GDM1 (cell line): ENCODE measurements at regions not wholly inside any gene's neighbourhood (a gene's known extent, or its start where the extent isn't known, plus 50 kb on each side); places are given as distances from the start of the nearest gene placed in this dataset.
"Not testable (repeated sequence)": the region's sequence is repeated elsewhere in the genome, so short reads cannot be mapped to it uniquely, and the experiment has no call there.

Source experiments
- DNase-seq: peaks from one replicate; lab custom pipeline; 2025; lab: John Stamatoyannopoulos, UW

DNA sequence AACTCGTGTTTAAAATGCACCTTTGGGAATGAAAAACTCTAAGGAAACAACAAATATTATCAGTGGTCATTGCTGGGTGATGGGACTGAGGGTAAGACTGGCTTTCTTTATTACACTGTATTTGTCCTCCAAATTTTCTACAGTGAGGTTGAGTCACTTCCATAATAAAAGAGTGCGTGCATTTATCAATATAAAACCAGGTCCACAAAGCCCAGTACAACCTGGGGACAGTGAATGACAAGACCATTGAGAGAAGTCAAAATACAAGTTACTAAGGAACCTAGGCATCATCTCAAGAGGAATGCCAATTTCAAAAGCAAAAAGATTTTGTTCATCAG is 76.4 kb downstream of the MAGED4 start:
- DNase-seq: no peak

DNA sequence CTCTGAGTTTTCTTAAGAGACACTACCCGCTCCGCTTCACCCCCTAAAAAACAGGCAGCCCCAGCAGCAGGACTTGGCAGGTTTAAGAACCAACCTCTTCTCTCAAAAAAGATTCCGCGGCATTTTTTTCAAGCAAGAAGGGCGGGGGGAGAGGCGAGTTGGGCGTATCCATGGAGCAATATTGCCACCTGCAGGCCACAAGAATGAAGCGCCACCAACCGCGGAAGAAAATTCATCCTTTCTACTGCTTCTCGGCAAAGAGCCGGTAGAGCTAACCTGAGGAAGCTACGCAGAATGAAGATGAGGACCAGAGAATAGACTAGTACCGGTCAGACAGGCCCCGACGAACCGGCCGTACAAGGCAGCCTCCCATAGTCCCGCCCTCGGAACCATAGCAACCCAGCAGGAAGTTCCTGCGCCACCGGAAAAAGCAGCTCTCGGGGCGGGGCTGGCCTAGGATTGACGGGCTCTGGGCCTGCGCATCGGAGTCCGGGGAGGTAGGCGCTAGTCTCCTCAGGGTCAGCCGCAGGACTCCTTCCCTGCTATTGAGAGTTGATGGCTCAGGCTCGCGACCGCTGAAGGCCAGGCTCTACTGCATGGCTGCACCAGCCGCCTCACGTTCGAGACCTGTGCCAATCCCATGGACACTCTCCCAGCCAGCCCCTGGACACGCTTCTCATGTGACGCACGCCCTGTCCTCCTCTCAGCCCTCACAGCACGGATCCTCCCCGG is 76.9 kb downstream of the MAGED4 start:
- DNase-seq: peak; percentile 81

DNA sequence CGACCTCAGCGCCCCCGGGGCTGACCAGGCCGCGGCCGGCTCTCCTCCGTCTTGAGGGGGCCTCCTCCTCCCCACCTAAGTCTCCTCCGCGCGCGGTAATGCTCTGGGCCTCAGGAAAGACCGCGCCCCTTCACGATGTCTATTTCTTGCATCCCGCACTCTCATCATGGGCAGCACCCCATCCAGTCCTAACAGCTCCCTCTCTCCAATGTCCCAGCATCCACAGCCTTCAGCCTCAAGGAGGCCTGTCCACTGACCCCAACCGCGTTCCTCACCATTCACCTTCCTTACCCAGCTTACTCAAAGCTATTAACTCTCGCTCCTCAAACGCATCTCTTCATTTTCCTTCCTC is 77.5 kb downstream of the MAGED4 start:
- no peak for DNase-seq

DNA sequence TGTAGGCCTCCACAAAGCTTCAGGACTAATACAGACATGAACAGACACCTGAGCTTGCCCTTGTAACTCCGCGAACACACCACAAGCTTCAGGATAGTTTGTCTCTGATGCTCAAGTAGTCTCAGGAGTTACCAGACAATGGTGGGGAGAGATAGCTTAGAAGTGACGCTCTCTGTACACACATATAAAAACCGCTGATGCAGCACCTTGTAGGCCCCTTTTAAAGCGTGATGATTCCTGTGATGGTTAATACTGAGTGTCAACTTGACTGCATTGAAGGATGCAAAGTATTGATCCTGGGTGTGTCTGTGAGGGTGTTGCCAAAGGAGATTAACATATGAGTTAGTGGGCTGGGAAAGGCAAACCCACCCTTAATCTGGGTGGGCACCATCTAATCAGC is 78.7 kb downstream of the MAGED4 start:
- no peak for DNase-seq

- no peak for DNase-seq
These were observed 81.0 kb downstream of the MAGED4 start for GRCh38 chrX:52265713-52266112.

DNA sequence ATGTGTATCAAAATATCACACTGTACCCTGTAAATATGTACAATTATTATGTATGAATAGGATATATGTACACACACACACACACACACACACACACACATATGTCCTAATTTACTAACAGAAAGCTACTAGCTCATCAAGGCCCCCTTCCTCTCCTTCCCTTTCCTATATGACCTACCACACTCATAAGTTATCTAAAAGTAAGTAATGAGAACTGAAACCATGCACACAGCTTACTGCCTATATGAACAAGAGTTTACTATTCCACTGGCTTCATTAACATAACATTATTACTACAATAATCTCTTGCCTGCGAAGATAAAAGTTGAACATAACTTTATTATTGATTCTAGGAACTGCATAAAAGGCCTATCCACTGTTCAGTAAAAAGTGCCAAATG is 83.8 kb downstream of the MAGED4 start:
- DNase-seq: not testable (repeated sequence)

- DNase-seq: no peak
These were observed 85.9 kb downstream of the MAGED4 start for GRCh38 chrX:52270453-52271116.

DNA sequence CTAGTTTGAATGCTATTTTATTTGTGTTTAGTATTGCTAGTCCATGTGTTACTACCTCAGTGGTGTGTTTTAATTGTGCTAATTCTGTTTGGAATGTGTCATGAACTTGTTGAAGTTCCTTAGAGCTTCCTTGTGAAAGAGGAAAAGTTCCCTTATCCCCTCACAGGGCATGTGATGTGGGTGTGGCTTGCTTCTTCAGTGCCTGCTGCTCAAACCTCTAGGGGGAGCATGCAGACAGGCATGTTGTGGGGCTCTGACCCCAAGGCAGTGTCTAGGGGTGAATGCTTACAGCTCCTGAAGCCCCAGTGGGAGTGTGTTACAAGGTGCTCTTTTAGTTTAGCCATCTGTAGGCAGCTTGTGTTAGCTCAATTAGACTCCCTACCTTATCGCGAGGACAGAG is 86.5 kb downstream of the MAGED4 start:
- DNase-seq: no peak

DNA sequence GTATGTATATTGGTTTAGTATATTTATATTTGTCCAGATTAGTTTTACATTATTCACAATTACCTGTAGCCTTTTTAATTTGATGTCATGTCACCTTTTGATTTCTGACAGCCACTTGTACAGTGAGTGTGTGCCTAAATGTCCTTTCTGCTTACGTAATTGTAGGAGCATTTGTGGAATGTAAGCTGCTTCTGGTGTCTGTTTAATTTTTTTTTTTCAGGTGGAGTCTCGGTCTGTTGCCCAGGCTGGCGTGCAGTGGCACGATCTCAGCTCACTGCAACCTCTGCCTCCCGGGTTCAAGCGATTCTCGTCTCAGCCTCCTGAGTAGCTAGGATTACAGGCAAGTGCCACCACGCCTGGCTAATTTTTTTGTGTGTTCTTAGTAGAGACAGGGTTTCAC is 91.2 kb upstream of the XAGE2 start:
- DNase-seq: no peak

DNA sequence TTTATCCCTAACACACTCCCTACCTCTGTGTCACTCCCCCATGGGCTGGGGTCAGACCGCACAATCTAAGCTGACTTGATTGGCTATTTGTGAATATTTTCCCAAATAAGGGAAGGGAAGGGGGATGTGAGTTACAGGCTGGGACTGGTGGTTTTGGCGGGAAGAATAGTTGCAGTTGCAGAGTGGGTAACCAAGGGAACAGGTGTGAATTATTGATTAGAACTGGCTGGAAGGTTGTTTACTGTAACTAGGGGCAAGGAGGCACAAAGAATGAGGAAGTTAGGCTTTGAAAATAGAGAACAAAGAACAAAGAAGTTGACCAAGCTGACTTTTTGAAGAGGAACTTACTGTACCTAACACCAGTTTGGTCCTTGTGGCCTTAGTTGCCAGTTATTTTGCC is 88.0 kb upstream of the XAGE2 start:
- no peak for DNase-seq

- DNase-seq: no peak
These were observed 84.0 kb upstream of the XAGE2 start for GRCh38 chrX:52284865-52285264.

- DNase-seq: not testable (repeated sequence)
These were observed 69.9 kb upstream of the XAGE2 start for GRCh38 chrX:52298968-52299367.

- DNase-seq: not testable (repeated sequence)
These were observed 60.3 kb upstream of the XAGE2 start for GRCh38 chrX:52308532-52308931.
